Bronchial epithelial cell (primary cell): ENCODE measurements at regions not wholly inside any gene's neighbourhood (a gene's known extent, or its start where the extent isn't known, plus 50 kb on each side); places are given as distances from the start of the nearest gene placed in this dataset.

Experiments
- DNase-seq: peaks from one replicate; pipeline ENCODE4 v3.0.0-alpha.2; 2010; ENCODE audit warnings: low read depth
- FAIRE-seq: peaks from 2 replicates; lab custom pipeline; 2011; peaks lifted over from hg19 to GRCh38; lab: Jason Lieb, UNC
- H3K27me3 ChIP-seq: 2 replicates; pipeline ENCODE4 v1.5.1; 2011; ENCODE audit warnings: low read length; ENCODE audit not compliant: control insufficient read depth, insufficient read depth
- H3K36me3 ChIP-seq: 2 replicates; pipeline ENCODE4 v1.5.1; 2011; ENCODE audit warnings: low read length; ENCODE audit not compliant: control insufficient read depth, insufficient read depth
- H3K4me3 ChIP-seq: 2 replicates; pipeline ENCODE4 v1.5.1; 2011; ENCODE audit warnings: mild to moderate bottlenecking, low read depth, low read length, control low read depth
- CTCF ChIP-seq: IDR thresholded peaks from 2 replicates; pipeline ENCODE4 v1.5.1; 2011; ENCODE audit warnings: mild to moderate bottlenecking, moderate library complexity, low read length, control low read depth, inconsistent platforms; ENCODE audit not compliant: insufficient read depth, severe bottlenecking

GRCh38 chr5:15236911-15237508 is 263.0 kb upstream of the FBXL7 start:
- no peak for DNase-seq
- no peak for FAIRE-seq
- Histone ChIP-seq H3K36me3 (no peaks in the 10 kb centered on the region), H3K4me3 (no peak overlapping the region), H3K27me3 (no peaks in the 10 kb centered on the region)
- TF ChIP-seq CTCF: no peak

GRCh38 chr5:15234911-15235310 is 265.1 kb upstream of the FBXL7 start:
- no peak for DNase-seq
- H3K27me3 ChIP-seq: no peaks in the 10 kb centered on the region
- TF ChIP-seq CTCF: no peak
- no peaks in the 10 kb centered on the region for H3K36me3 ChIP-seq
- FAIRE-seq: no peak
- no peak overlapping the region for H3K4me3 ChIP-seq

- Histone ChIP-seq H3K4me3 (no peak overlapping the region), H3K27me3 (no peaks in the 10 kb centered on the region), H3K36me3 (no peaks in the 10 kb centered on the region)
- FAIRE-seq (no peak), DNase-seq (no peak)
- TF ChIP-seq CTCF: no peak
Observed at GRCh38 chr5:15234366-15234765, 265.6 kb upstream of the FBXL7 start.

DNA sequence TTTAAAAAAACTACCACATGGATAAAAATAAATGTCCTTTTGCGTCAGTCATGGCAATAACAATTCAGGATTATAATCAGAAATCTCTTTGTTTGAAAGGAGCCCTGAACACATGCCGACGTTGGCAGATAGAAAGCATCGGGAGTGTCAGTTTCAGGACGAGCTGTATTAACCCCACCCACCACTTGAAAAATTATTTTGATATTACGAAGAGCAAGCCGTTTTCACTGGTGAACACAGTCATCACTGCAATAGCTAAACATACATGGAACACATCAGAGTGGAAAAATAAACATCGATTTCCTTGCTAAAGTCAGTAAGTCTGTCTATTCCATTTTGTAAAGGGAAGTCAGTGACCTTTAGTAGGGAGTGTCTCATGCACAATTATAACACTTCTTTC is 266.4 kb upstream of the FBXL7 start:
- DNase-seq (no peak), FAIRE-seq (no peak)
- H3K27me3 ChIP-seq: no peaks in the 10 kb centered on the region
- H3K36me3 ChIP-seq: no peaks in the 10 kb centered on the region
- H3K4me3 ChIP-seq: no peak overlapping the region
- TF ChIP-seq CTCF: no peak

- Histone ChIP-seq H3K36me3 (no peaks in the 10 kb centered on the region), H3K27me3 (no peaks in the 10 kb centered on the region), H3K4me3 (no peak overlapping the region)
- DNase-seq (peak; percentile 21), FAIRE-seq (no peak)
- no peak for TF ChIP-seq CTCF
Observed at GRCh38 chr5:15222156-15222555, 277.8 kb upstream of the FBXL7 start.

GRCh38 chr5:15220642-15221173 is 279.3 kb upstream of the FBXL7 start:
- H3K27me3 ChIP-seq: no peaks in the 10 kb centered on the region
- FAIRE-seq: no peak

More at GRCh38 chr5:15220642-15221173, 279.3 kb upstream of the FBXL7 start:
- Histone ChIP-seq H3K36me3 (no peaks in the 10 kb centered on the region), H3K4me3 (no peak overlapping the region)
- no peak for TF ChIP-seq CTCF
- no peak for DNase-seq
